ENCODE measurements at regions not wholly inside any gene's neighbourhood (a gene's known extent, or its start where the extent isn't known, plus 50 kb on each side); places are given as distances from the start of the nearest gene placed in this dataset.
"Not testable (repeated sequence)": the region's sequence is repeated elsewhere in the genome, so short reads cannot be mapped to it uniquely, and the experiment has no call there.

- not testable (repeated sequence) for H3K36me3 ChIP-seq (ENCODE audit: insufficient read depth, low read length); H3K9ac ChIP-seq (ENCODE audit: low read length); DNase-seq; H3K9me2 ChIP-seq (replicated peaks; ENCODE audit: insufficient read depth, low read length); H3K4me3 ChIP-seq (ENCODE audit: low read length); H3K27me3 ChIP-seq (ENCODE audit: low read length); H3K4me2 ChIP-seq (ENCODE audit: low read depth, low read length, poor library complexity, severe bottlenecking); H2AFZ ChIP-seq (ENCODE audit: low read length); H3K79me2 ChIP-seq (ENCODE audit: low read length); H3K9me3 ChIP-seq (ENCODE audit: low read length); H3K4me1 ChIP-seq (ENCODE audit: low read length); H3K27ac ChIP-seq (ENCODE audit: low read length); H4K20me1 ChIP-seq (ENCODE audit: insufficient read depth, low read depth, low read length)
Measured at GRCh38 chr4:3973581-3974200, 207.5 kb downstream of the ADRA2C start.

GRCh38 chr4:3983518-3984125 lies 217.4 kb downstream of the ADRA2C start:
- not testable (repeated sequence) for H3K79me2 ChIP-seq (ENCODE audit: low read length); H4K20me1 ChIP-seq (ENCODE audit: insufficient read depth, low read depth, low read length); H3K9me3 ChIP-seq (ENCODE audit: low read length); H2AFZ ChIP-seq (ENCODE audit: low read length); H3K4me3 ChIP-seq (ENCODE audit: low read length); H3K4me1 ChIP-seq (ENCODE audit: low read length); DNase-seq; H3K4me2 ChIP-seq (ENCODE audit: low read depth, low read length, poor library complexity, severe bottlenecking); H3K27ac ChIP-seq (ENCODE audit: low read length); H3K36me3 ChIP-seq (ENCODE audit: insufficient read depth, low read length); H3K9ac ChIP-seq (ENCODE audit: low read length); H3K27me3 ChIP-seq (ENCODE audit: low read length); H3K9me2 ChIP-seq (replicated peaks; ENCODE audit: insufficient read depth, low read length)

GRCh38 chr4:3984796-3985195 lies 218.6 kb downstream of the ADRA2C start:
- not testable (repeated sequence) for H3K4me2 ChIP-seq (ENCODE audit: low read depth, low read length, poor library complexity, severe bottlenecking); H3K79me2 ChIP-seq (ENCODE audit: low read length); H3K27ac ChIP-seq (ENCODE audit: low read length); H2AFZ ChIP-seq (ENCODE audit: low read length); DNase-seq; H4K20me1 ChIP-seq (ENCODE audit: insufficient read depth, low read depth, low read length); H3K4me3 ChIP-seq (ENCODE audit: low read length); H3K27me3 ChIP-seq (ENCODE audit: low read length); H3K4me1 ChIP-seq (ENCODE audit: low read length); H3K9me2 ChIP-seq (replicated peaks; ENCODE audit: insufficient read depth, low read length); H3K9me3 ChIP-seq (ENCODE audit: low read length); H3K36me3 ChIP-seq (ENCODE audit: insufficient read depth, low read length); H3K9ac ChIP-seq (ENCODE audit: low read length)

- not testable (repeated sequence) for H3K4me3 ChIP-seq (ENCODE audit: low read length); H3K9me2 ChIP-seq (replicated peaks; ENCODE audit: insufficient read depth, low read length); H3K9ac ChIP-seq (ENCODE audit: low read length); H3K36me3 ChIP-seq (ENCODE audit: insufficient read depth, low read length); H3K27me3 ChIP-seq (ENCODE audit: low read length); H3K4me2 ChIP-seq (ENCODE audit: low read depth, low read length, poor library complexity, severe bottlenecking); H3K9me3 ChIP-seq (ENCODE audit: low read length); DNase-seq; H2AFZ ChIP-seq (ENCODE audit: low read length); H3K27ac ChIP-seq (ENCODE audit: low read length); H4K20me1 ChIP-seq (ENCODE audit: insufficient read depth, low read depth, low read length); H3K4me1 ChIP-seq (ENCODE audit: low read length); H3K79me2 ChIP-seq (ENCODE audit: low read length)
Measured at GRCh38 chr4:3986412-3986811, 220.2 kb downstream of the ADRA2C start.

GRCh38 chr4:3997386-3997785 lies 229.3 kb downstream of the OTOP1 start:
- H2AFZ ChIP-seq (ENCODE audit: low read length); H3K79me2 ChIP-seq (ENCODE audit: low read length); H3K9me2 ChIP-seq (replicated peaks; ENCODE audit: insufficient read depth, low read length); H4K20me1 ChIP-seq (ENCODE audit: insufficient read depth, low read depth, low read length); H3K27me3 ChIP-seq (ENCODE audit: low read length); H3K36me3 ChIP-seq (ENCODE audit: insufficient read depth, low read length); H3K4me1 ChIP-seq (ENCODE audit: low read length); H3K9ac ChIP-seq (ENCODE audit: low read length); H3K9me3 ChIP-seq (ENCODE audit: low read length); H3K4me2 ChIP-seq (ENCODE audit: low read depth, low read length, poor library complexity, severe bottlenecking); DNase-seq; H3K27ac ChIP-seq (ENCODE audit: low read length); H3K4me3 ChIP-seq (ENCODE audit: low read length): not testable (repeated sequence)

GRCh38 chr4:4004036-4004435 lies 222.7 kb downstream of the OTOP1 start:
- not testable (repeated sequence) for H4K20me1 ChIP-seq (ENCODE audit: insufficient read depth, low read depth, low read length); DNase-seq; H3K4me2 ChIP-seq (ENCODE audit: low read depth, low read length, poor library complexity, severe bottlenecking); H3K9ac ChIP-seq (ENCODE audit: low read length); H3K4me1 ChIP-seq (ENCODE audit: low read length); H3K9me2 ChIP-seq (replicated peaks; ENCODE audit: insufficient read depth, low read length); H3K4me3 ChIP-seq (ENCODE audit: low read length); H3K27me3 ChIP-seq (ENCODE audit: low read length); H3K36me3 ChIP-seq (ENCODE audit: insufficient read depth, low read length); H2AFZ ChIP-seq (ENCODE audit: low read length); H3K9me3 ChIP-seq (ENCODE audit: low read length); H3K27ac ChIP-seq (ENCODE audit: low read length); H3K79me2 ChIP-seq (ENCODE audit: low read length)

- H3K9ac ChIP-seq (ENCODE audit: low read length); H3K27ac ChIP-seq (ENCODE audit: low read length); DNase-seq; H3K9me2 ChIP-seq (replicated peaks; ENCODE audit: insufficient read depth, low read length); H4K20me1 ChIP-seq (ENCODE audit: insufficient read depth, low read depth, low read length); H3K9me3 ChIP-seq (ENCODE audit: low read length); H2AFZ ChIP-seq (ENCODE audit: low read length); H3K27me3 ChIP-seq (ENCODE audit: low read length); H3K4me2 ChIP-seq (ENCODE audit: low read depth, low read length, poor library complexity, severe bottlenecking); H3K4me3 ChIP-seq (ENCODE audit: low read length); H3K36me3 ChIP-seq (ENCODE audit: insufficient read depth, low read length); H3K79me2 ChIP-seq (ENCODE audit: low read length); H3K4me1 ChIP-seq (ENCODE audit: low read length): not testable (repeated sequence)
Measured at GRCh38 chr4:4004702-4005101, 222.0 kb downstream of the OTOP1 start.

- H3K9me3 ChIP-seq (ENCODE audit: low read length); H3K9me2 ChIP-seq (replicated peaks; ENCODE audit: insufficient read depth, low read length); H3K4me2 ChIP-seq (ENCODE audit: low read depth, low read length, poor library complexity, severe bottlenecking); H3K9ac ChIP-seq (ENCODE audit: low read length); H3K27ac ChIP-seq (ENCODE audit: low read length); H3K27me3 ChIP-seq (ENCODE audit: low read length); DNase-seq; H3K36me3 ChIP-seq (ENCODE audit: insufficient read depth, low read length); H4K20me1 ChIP-seq (ENCODE audit: insufficient read depth, low read depth, low read length); H3K79me2 ChIP-seq (ENCODE audit: low read length); H2AFZ ChIP-seq (ENCODE audit: low read length); H3K4me1 ChIP-seq (ENCODE audit: low read length); H3K4me3 ChIP-seq (ENCODE audit: low read length): not testable (repeated sequence)
Measured at GRCh38 chr4:4006356-4006755, 220.4 kb downstream of the OTOP1 start.

- H4K20me1 ChIP-seq (ENCODE audit: insufficient read depth, low read depth, low read length); H3K36me3 ChIP-seq (ENCODE audit: insufficient read depth, low read length); H3K79me2 ChIP-seq (ENCODE audit: low read length); H3K9me3 ChIP-seq (ENCODE audit: low read length); H3K4me2 ChIP-seq (ENCODE audit: low read depth, low read length, poor library complexity, severe bottlenecking); H3K4me1 ChIP-seq (ENCODE audit: low read length); H3K27me3 ChIP-seq (ENCODE audit: low read length); H2AFZ ChIP-seq (ENCODE audit: low read length); H3K27ac ChIP-seq (ENCODE audit: low read length); H3K4me3 ChIP-seq (ENCODE audit: low read length); H3K9ac ChIP-seq (ENCODE audit: low read length); DNase-seq; H3K9me2 ChIP-seq (replicated peaks; ENCODE audit: insufficient read depth, low read length): not testable (repeated sequence)
Measured at GRCh38 chr4:4019071-4019470, 207.7 kb downstream of the OTOP1 start.

Data from Karpas-422 (cell line).